GM19397 (cell line): ENCODE measurements at regions not wholly inside any gene's neighbourhood (a gene's known extent, or its start where the extent isn't known, plus 50 kb on each side); places are given as distances from the start of the nearest gene placed in this dataset.

ENCODE experiments used
- ATAC-seq: cut with Tn5 transposase; IDR thresholded peaks from one replicate; pipeline ENCODE4 v1.9.1; 2021; ENCODE audit warnings: mild to moderate bottlenecking, moderate library complexity; ENCODE audit not compliant: unreplicated experiment

DNA sequence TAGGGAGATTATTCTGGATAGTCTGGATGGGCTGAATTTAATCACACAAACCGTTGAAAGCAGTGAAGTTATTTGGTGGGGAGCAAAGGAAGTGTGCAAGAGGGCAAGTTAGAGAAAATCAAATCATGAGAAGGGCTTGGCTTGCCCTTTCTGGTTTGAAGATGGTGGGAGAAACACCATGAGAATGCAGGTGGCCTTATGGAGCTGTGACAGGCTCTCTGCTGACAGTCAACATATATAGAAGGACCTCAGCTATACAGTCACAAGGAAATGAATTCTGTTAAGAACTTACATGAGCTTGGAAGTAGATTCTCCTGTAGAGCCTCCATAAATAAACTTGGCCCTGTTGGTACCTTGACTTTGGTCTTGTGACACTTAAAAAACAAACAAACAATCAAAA is 72.3 kb downstream of the GMNC start:
- no peak for ATAC-seq

DNA sequence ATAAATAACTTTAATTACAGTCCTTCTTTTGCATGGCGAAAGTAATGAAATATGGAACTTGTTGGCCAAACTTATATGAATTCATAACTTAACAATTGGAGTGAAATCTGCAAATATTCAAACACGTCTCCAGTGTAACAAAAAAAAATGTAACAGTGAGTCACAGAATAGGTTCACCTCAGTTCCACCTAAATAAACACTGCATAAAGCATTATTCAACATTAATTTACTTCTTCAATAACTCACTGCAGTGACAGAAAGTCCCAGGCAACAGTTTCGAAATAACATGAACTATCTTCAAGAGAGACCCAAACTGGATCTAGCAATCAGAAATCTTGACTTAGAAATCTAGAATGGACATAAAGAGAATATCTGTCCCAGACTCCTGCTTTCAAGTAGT is 75.6 kb downstream of the GMNC start:
- ATAC-seq: no peak

DNA sequence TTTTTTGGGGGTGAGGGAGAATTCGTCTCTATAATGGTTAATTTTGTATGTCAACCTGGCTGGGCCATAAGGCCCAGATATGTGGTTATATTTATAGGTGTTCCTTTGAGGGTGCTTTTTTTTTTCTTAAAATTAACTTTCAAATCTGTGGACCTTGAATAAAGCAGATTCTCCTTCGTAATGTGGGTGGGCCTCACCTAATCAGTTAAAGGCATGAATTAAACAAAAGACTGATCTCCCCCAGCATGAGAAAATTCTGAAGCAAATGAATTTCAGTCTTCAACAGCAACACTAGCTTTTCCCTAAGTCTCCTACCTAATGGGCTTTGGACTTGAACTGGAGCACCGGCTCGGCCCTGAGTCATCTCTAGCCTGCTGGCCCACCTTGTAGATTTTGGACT is 77.4 kb downstream of the GMNC start:
- no peak for ATAC-seq

DNA sequence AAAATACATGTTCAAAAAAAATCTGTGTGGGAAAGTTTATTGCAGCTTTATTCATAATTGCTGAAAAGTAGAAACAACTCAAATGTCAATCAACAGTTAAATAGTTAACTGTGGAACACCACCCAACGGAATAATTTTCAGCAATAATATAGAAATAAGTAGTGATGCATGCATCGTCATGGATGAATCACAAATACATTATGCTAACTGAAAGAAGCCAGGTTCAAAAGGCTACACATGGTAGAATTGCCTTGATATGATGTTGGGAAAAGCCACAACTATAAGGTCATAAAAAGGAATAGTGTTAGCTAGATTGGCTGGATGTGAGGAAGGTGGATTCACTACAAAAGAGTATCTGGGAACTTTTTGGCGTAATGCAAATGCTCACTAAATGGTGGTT is 82.0 kb downstream of the GMNC start:
- no peak for ATAC-seq

DNA sequence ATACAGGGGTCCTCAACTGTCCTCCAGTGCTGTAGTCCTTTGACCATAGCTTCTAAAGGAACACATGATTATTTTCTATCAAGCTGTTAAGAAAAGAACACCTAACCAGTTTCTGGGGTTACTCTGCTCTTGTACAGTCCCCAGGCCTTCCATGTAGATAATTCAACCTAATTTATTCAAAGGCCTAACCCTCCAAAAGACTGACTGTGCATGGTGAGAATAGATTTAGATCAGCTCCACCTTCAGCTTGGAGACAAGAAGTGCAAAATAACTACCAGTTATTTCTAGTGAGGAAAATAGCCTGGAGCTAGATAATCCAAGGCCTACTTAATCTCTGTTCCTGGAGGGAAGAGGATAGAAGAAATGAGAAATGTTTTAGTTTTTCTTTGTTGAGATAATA is 87.9 kb downstream of the GMNC start:
- no peak for ATAC-seq

DNA sequence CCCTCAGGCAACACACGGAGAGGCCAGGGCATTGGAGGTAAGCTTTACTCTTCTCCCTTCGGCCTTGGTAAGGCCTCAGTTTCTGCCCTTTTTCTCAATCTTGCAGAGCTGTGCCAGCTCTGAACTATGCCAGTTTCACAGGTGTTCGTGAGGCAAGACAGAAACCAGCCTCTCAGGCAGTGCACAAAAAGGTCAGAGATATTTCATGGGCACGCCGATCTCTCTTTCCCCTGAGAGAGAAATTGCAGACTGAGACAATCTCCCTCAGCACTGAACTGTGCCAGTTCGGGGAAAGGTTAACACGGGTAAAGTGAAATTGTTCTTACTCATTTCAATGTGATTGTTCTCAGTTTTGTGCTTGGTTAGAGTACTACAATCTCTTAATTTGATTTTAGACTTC is 88.5 kb downstream of the GMNC start:
- no peak for ATAC-seq

DNA sequence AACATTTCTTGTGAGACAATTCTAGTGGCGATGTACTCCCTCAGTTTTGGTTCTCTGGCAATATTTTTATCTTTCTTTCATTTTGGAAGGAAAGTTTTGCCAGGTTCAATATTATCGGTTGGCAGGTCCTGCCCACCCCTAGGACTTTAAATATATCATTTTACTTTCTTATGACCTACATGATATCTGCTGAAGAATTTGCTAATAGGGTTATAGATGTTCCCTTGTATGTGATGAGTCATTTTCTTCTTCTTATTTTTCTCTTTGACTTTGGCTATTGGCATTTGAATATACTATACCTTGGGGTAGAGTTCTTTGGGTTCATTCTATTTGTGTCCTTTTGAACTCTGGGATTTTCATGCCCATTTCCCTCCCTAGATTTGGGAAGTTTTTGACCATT is 89.7 kb downstream of the GMNC start:
- ATAC-seq: no peak

DNA sequence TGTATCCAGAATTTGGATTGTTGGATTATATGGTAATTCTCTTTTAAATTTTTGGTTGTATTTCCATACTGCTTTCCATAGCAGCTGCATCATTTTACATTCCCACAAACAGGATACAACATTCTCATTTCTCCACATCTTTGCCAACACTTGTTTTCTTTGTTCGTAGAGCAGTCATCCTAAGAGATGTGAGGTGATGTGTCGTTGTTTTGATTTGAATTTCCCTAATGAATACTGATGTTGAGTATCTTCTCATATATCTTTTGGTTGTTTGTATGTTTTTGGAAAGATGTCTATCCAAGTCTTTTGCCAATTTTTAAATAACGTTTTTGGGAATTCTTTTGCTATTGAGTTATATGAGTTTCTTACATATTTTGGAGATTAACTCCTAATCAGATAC is 93.6 kb downstream of the GMNC start:
- ATAC-seq: no peak

DNA sequence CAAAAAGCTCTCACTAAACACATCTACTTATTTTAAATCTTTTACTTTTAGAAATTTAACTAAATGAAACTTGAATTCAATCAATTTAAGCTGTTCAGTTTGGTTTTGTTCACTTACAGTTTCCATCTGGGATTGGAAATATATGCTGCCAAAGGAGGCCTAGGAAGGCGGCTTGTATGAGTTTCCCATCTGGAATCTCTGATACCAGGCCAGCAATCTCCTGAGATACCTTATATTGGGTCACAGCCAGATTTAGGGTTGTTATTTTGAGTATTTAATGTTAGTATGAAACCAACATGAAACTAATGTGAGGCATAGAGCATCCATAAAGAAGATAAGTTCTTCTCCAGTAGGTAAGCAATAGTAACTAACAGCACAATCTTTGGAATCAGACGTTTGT is 94.6 kb downstream of the GMNC start:
- ATAC-seq: no peak

DNA sequence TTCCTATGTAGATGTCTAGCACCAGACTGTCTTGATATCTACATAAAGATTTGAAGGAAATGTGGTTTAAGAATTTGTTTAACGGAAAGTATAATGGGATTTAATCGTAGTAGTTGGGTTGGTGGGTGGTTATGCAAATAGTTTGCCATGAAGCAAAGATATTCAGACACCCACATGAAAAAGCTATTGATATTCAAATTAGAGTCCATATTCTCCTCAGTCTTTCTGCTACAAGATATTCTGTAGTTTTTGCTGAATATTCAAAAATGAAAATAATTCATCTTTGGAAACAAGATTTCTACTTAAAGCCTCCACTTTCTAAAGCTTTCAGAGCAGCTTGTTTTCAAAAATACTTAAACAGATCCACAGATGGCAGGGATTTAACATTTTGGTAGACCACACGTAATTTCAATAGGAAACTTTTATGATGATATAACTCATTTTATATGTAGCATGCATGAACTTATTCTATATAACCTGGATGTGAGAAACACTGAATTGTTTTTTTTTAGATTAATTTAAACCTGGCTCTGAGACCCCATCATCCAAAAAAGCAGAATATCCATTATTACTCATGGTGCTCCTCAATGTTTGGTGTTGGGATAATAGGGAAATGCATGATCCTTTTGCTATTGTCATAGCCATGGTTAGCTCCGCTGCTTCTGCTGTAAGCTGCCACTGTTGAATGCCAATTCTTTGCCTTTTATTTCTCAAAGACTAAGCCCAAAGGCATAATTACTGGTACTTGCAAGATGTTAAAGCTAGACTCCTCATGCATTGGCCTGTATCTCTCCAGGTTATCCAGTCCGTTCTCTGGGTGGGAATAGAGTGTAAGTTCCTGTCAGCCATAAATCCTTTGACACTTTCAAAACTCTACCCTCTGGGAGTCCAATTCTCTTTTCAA is 98.0 kb downstream of the GMNC start:
- no peak for ATAC-seq

DNA sequence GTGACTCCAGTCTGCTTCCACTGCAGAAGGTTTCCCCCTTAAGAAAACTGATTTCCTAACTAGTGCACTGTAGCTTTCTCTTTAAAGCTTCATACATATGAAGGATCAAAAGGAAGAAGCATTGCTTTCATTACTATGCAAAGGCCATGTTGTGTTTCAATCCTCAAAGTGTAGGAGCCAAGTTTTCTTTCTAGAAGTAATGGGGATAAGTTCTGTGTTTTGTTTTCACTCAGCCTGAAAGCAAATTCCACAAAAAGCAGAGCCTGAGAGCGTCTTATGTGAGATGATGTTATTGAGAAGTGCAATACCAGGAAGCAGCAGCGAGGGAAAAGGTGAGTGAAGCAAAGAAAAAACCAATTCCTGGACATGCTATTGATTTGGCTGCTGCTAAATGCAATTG is 99.7 kb downstream of the GMNC start:
- ATAC-seq: no peak

DNA sequence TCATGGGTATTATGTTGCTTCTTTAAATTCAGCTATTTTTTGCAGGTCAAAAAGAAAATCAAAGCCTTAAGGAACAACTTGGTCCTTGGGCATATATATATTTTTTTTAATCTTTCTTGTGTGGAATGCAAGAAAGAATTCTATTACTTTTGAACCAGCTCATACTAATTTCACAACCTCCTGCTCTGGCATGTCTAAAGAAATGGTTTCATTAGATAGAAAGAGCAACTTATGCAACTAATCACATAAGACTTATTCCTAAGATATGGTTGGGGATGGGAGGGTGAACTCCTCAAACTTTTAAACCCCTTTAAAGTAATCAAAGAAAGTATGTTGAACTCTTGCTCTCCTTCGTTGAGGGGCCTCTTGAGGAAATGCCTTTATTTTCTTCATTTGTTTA is 114.9 kb downstream of the GMNC start:
- ATAC-seq: no peak

DNA sequence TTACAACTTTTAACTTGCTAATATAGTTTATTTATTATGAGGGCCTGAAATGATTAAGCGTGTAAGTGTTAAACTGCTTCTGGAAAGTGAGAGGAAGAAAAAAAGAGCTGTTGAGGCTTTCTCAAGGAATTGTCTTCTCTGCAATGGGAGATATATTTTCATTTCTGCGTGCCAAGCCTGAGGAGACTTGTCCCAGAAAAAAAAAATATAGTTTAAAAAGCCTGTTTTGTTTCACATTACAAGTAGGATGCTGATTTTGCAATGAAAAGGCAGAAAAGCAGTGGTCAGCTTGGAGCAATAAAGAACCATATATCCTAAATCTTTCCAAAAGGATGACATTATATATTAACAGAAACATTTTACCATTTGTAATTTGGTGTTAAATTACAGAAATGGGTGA is 115.5 kb downstream of the GMNC start:
- no peak for ATAC-seq

DNA sequence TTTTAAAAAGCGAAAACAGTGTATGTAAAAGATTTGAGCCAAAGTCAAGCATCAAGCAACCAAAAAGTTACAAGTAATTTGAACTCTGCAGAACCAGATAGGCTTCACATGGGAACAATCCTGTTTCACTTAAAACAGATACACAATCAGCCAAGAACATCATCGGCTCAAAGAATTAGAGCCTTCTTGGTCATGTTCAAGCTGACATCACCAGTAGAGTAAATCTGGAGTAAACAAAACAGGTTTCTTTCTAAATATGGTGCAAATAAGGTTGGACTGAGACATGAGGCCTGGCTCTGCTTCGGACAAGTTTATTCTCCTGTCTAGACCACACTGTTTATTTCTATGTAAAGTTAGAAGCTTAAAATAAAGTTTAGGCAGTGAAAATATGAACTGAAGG is 116.0 kb downstream of the GMNC start:
- no peak for ATAC-seq

DNA sequence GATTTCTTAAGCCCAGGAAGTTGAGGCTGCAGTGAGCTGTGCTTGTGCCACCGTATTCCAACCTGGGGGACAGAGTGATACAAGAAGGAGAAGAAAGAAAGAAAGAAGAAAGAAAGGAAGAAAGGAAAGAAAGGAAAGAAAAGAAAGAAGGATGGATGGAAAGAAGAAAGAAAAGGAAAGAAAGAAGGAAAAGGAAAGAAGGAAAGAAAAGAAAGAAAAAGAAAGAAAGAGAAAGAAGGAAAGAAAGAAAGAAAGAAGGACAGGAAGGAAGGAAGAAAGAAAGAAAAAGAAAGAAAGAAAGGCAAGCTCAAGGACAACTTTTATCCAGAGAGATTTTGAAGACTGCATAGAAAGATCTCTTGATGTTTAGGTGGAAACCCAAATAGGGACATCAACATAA is 120.7 kb downstream of the GMNC start:
- no peak for ATAC-seq

DNA sequence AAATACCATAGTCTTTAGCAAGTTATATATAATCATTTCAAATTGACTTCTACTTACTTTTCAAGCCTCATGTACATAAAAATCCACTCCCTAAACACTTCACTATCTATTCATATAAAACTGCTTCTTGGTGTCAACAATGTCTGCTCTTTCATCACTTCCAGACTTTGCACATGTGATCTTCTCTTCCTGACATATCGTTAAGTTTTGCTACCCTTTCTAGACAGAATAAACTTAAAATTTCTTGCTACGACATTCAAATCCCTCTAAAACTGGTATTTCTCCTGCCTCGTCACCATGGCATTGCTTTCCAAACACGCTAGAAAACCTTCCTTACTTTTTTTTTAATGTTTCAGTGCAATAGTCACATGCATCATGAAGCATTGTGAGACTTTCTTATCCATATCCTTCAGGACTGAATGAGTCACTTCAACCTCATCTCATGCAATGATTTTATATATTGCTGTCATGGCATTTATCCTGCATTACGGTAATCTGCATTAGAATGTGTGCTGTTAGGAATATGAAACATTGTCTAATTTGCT is 122.8 kb downstream of the GMNC start:
- ATAC-seq: no peak

DNA sequence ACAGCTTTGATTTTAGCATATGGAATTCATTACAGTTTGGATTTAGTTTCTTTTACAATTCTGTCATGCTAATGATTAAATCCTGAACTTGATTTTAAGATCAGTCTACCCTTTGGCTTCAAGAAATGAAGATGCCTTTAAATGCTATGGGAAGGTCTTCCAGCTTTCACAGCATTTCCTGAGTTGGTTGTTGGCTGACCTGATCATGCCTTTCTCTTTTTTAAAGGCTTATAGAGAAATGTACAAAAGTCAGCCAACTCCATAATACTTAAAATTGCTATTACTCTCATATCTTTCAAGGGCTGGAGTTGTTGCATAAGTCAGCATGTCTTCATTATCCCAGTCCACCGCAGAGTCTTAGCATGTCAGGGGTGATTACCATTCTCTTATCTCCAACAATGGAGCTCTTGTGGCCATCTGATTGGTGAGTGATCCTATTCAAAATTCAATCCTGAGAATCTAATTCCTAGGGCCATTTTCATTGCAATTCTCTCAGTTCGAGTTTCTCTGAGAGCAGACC is 123.8 kb downstream of the GMNC start:
- no peak for ATAC-seq

DNA sequence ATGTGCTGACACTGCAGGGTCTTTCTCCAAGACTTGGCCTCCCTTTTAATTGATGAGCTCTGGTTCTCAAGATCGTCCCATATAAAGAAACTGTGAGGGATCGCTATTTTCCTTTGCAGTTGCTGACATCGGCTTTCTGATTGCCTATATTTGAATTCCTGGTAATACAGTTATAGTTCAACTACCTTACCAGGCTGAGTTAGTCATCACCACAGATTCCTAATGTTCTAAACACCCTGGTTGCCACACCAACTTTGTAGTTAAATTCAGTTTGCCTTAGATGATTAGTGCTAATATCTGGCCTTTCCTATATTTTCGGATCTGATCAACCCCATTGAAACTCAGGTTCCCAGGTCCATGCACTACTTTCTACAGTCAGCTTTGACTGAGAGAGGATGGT is 125.0 kb downstream of the GMNC start:
- no peak for ATAC-seq

DNA sequence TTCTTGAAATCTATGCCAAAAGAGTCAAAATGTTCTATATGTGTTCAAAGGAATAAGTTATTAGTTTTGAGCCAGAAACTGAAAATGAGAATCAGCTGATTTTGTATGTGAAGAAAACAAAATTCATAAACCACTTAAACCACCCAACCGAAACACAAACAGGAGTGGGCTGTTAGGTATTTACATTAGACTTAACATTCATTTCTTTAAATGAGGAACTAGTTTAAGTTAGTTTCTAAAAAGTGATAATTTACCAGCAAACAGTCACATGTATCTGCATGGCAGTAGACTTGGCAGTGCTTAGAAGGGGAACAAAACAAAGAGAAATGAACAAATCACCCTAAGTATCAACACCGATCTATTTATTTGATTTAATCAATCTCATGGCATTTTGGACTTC is 128.0 kb downstream of the GMNC start:
- ATAC-seq: no peak

DNA sequence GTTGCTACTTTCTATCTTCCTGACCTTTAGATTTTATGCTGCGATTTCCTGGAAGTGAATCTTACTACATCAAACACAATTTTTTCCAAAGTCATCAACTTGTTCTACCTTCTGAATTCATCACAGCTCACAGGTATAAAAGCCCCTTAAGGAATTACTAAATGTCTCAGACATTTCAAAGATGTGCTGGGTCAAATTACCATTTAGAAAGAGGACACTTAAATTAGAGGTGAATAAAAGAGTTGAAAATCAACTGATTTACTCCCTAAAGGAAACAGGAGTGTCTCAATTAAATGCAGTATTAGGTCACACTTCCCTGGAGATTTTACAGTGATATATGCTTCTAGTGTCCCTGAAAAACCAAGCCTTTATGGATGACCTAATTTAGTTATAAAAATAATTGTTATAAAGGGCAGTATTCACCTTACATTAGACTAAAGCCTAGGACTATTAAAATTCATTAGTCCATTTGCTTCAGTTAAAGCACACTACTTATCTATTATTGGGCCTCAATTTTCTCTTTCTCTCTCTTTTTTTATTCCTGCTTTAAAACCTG is 128.8 kb downstream of the GMNC start:
- ATAC-seq: no peak

DNA sequence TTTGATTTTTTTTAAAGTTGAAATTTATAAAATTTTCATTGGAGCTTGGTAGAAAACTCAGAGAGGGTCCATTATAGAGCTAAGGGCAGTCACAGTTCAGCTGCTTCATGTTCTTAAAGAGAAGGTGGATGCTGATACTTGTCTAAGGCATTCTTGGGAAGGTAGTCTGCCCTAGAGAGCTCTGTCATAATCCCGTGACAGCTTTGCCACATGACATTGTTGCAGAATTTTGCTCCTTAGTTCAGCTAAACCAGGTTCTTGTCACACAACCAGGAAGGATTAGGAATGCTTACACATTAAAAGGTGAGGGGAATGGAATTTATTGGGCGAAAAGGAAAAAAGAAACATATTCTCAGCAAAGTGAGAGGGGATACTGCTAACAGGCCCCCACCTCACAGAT is 130.9 kb downstream of the GMNC start:
- no peak for ATAC-seq

DNA sequence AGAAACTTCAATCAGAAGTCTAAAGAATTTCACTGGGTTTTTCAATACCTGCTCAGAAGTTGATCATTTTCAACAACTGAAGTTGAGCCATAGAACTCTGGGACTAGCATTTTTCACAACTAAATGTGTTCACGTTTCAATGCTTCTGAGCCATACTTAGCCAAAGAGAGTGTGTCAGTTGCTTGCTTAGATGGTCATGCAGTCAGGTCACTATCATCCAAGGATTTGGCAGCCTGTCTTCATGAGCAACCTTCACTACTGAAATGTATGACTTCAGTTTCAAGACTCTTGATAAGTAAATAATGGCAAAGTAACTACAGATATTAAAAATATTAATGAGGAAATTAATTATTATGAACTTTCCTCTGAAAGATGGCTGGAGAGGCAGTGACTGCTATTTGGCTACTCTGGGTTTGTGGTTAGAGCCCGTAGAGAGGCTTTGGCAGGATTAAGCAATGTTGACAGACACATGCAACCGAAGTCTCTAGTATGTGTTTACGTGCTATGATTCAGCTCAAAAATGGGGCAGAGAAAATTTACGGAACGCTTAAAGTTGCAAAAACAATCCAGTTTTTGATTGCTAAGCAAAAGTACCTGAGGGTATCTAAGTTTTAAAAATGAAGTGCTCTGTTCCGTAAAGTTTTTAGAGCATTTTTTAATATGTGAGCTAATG is 133.8 kb downstream of the GMNC start:
- no peak for ATAC-seq
